HG02840 (cell line): ENCODE measurements at regions not wholly inside any gene's neighbourhood (a gene's known extent, or its start where the extent isn't known, plus 50 kb on each side); places are given as distances from the start of the nearest gene placed in this dataset.

Source experiments
- ATAC-seq: cut with Tn5 transposase; IDR thresholded peaks from one replicate; pipeline ENCODE4 v1.9.1; 2021; ENCODE audit warnings: mild to moderate bottlenecking, moderate library complexity, moderate number of reproducible peaks; ENCODE audit not compliant: unreplicated experiment, low FRiP score

DNA sequence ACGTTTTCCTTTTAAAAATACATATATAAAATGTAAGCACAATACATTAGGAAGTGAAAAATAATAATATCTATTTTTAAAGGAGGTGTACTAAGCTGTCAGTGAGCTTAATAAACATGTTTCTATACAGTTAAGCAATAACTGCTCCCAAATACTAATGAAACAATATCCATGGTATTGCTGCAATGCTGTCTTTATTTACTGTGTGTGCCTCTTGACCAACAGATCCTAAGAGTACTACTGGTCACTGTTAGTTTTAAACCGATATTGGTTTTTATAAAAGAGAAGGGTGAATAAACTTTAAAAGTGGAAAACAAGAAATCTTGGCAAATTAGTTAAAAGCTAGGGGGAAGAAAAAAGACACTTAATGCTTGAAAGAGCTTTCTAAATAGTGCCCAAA is 1029.0 kb downstream of the FSTL5 start:
- ATAC-seq: no peak

DNA sequence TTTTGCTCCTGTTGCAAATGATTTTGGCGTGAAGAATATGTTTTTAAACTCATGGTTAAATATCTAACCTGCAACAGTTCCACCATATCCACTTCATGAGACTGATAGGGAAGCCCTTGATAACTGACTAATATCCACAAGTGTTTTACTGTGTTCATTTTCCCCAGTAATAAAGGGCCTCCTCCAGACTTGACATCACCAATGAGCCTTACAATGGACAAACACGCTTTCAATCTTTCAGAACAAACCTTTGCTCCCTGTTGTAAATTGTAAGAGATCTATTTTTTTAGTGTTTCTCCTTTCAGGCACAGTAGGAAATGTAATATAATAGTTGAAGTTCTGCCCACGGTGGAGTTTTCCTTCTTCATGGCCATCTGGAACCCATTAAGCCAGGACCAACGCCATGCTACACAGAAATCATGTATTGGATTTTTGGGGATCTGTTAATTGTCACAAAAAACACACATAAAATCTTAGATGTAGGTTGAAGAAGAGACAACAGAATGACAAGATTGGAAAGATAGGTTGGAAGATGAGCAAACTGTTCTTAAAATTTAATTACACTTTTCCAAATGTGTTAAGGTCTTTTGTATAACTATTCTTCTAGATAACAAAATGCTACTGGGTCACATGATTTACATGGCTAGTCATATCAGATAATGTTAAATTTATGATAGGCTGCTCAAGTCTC is 1030.1 kb downstream of the FSTL5 start:
- ATAC-seq: no peak

DNA sequence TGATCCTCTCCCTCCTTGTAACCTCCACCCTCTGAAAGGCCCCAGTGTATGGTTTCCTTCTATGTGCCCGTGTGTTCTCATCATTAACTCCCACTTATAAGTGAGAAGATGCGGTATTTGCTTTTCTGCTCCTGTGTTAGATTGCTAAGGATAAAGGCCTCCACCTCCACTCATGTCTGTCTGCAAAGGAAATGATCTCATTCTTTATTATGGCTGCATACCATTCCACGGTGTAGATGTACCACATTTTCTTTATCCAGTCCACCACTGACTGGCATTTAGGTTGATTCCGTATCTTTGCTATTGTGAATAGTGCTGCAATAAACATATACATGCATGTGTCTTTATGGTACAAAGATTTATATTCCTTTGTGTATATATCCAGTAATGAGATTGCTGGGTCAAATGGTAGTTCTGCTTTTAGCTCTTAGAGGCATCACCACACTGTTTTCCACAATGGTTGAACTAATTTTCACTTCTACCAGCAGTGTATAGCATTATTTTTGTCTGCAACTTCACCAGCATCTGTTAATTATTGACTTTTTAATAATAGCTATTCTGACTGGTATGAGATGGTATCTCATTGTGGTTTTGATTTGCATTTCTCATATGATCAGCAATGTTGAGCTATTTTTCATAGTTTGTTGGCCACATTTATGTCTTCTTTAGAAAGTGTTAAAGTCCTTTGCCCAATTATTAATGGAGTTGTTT is 1030.9 kb downstream of the FSTL5 start:
- ATAC-seq: peak; percentile 85

DNA sequence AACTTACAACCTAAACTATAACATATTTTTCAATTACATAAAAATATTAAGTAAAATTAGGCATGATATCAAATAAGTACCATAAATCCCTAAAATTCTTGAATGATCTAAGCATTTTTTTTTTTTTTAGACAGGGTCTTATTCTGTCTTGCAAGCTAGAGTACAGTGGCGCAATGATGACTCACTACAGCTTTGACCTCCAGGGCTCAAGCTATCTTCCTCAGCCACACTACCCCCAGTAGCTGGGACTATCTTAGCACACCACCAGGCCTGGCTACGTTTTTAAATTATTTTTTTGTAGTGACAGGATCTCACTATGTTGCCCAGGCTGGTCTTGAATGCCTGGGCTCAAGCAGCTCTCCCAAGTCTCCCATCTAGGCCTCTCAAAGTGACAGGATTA is 1042.3 kb downstream of the FSTL5 start:
- ATAC-seq: no peak

DNA sequence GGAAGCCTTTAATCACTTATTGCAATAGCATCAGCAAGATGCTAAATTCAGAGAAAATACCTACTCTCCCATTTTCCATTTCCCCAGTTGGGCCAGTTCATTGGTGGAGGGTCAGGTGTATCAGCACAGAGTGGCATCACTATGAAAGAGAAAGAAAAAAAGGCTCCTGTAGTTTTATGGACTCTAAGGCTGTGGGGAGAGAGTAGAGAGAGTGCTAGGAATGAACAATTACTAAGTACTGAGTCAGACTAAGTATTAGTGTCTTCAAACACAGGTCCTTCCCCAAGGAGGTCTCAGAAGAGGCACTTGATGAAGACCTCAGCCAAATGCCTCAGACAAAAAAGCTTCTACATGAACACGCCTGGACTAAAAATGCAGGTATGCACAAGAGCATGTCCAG is 1061.9 kb downstream of the FSTL5 start:
- ATAC-seq: no peak

DNA sequence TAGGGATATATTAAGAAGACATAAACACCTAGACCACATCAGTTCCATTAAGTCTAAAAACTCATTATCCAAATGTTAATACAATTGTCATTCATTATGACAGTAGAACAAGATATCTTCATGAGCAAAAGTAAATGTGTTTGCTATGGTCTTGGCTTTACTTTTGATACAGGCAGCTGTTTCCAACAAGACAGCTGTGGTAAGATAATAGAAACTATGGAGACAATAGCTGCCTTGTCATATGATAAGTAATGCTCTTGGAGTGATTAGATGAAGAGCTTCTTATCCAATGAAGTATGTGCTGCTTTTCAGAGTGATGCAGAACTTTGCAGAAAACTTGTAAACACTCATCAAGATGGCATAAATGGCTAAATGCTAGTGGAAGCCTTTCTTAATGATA is 1066.0 kb downstream of the FSTL5 start:
- ATAC-seq: no peak

DNA sequence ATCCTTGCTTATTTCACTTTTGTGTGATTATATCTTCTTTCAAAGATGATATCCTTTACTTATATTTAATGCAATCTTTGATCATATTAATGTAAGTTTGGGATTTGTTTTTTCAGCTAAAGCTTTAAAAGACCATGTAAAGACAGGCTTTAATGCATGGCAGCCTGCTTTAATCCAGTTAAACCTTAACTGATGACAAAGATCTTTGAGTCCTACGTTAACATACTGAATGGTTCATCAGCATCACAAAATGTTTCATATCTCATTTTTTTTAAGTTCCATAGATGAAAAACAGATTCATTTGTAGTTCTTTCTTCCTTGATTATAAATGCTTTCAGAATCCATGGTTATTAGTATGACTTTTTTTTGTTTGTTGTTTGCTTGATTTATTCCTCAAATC is 1102.8 kb downstream of the FSTL5 start:
- ATAC-seq: no peak
